Hepatocyte (in vitro differentiated cells): ENCODE measurements at regions not wholly inside any gene's neighbourhood (a gene's known extent, or its start where the extent isn't known, plus 50 kb on each side); places are given as distances from the start of the nearest gene placed in this dataset.

ENCODE experiments used
- DNase-seq: peaks from one replicate; pipeline ENCODE4 v3.0.0-alpha.2; 2016; ENCODE audit warnings: low spot score
- H2AFZ ChIP-seq: fragments of 200-600 bp; sonication (generic); 2 replicates; pipeline ENCODE4 v1.6.0; 2016; ENCODE audit warnings: antibody characterized with exemption, mild to moderate bottlenecking
- H3K27ac ChIP-seq: fragments of 200-600 bp; sonication (generic); 2 replicates; pipeline ENCODE4 v1.5.1; 2016; ENCODE audit warnings: mild to moderate bottlenecking
- H3K27me3 ChIP-seq: fragments of 200-600 bp; sonication (generic); 2 replicates; pipeline ENCODE4 v1.6.1; 2016
- H3K36me3 ChIP-seq: fragments of 200-600 bp; sonication (generic); replicated peaks from 2 replicates; pipeline ENCODE4 v1.5.1; 2016; ENCODE audit warnings: low read depth; ENCODE audit not compliant: insufficient read depth
- H3K4me1 ChIP-seq: fragments of 200-600 bp; sonication (generic); 2 replicates; pipeline ENCODE4 v1.5.1; 2016; ENCODE audit warnings: mild to moderate bottlenecking, moderate library complexity; ENCODE audit not compliant: insufficient read depth
- H3K4me2 ChIP-seq: fragments of 200-600 bp; sonication (generic); 2 replicates; pipeline ENCODE4 v1.6.0; 2016
- H3K4me3 ChIP-seq: fragments of 200-600 bp; sonication (generic); 2 replicates; pipeline ENCODE4 v1.5.1; 2016; ENCODE audit warnings: mild to moderate bottlenecking
- H3K79me2 ChIP-seq: fragments of 200-600 bp; sonication (generic); 2 replicates; pipeline ENCODE4 v1.6.0; 2017; ENCODE audit warnings: mild to moderate bottlenecking
- H3K9me2 ChIP-seq: fragments of 200-600 bp; sonication (generic); replicated peaks from 2 replicates; pipeline ENCODE4 v1.6.0; 2017; ENCODE audit warnings: mild to moderate bottlenecking; ENCODE audit not compliant: insufficient read depth
- H3K9me3 ChIP-seq: fragments of 200-600 bp; sonication (generic); 2 replicates; pipeline ENCODE4 v1.5.1; 2016; ENCODE audit warnings: low read depth, mild to moderate bottlenecking
- H4K20me1 ChIP-seq: fragments of 200-600 bp; sonication (generic); 2 replicates; pipeline ENCODE4 v1.6.0; 2016; ENCODE audit warnings: mild to moderate bottlenecking; ENCODE audit not compliant: insufficient read depth, poor library complexity, severe bottlenecking
- EZH2 ChIP-seq: fragments of 200-600 bp; sonication (generic); IDR thresholded peaks from 2 replicates; pipeline ENCODE4 v1.6.1; 2016; ENCODE audit warnings: antibody characterized with exemption, mild to moderate bottlenecking, borderline replicate concordance
- EZH2phosphoT487 ChIP-seq: fragments of 200-600 bp; sonication (generic); IDR thresholded peaks from one replicate; pipeline ENCODE4 v1.6.1; 2018; ENCODE audit warnings: antibody characterized with exemption, mild to moderate bottlenecking, low read depth, moderate library complexity; ENCODE audit not compliant: unreplicated experiment, severe bottlenecking
- WGBS: methylation state at CpG from one replicate; pipeline ENCODE4 v1.1.6; 2016; ENCODE audit warnings: low lambda C conversion rate; ENCODE audit errors: missing lambda C conversion rate; 5-methylcytosine and 5-hydroxymethylcytosine counted together
- TF ChIP-seq, protein P1 (sequence below): fragments of 200-600 bp; sonication (generic); IDR thresholded peaks from 2 replicates; pipeline ENCODE4 v1.5.1; 2016; ENCODE audit warnings: antibody characterized with exemption, mild to moderate bottlenecking; ENCODE audit not compliant: poor library complexity

DNA sequence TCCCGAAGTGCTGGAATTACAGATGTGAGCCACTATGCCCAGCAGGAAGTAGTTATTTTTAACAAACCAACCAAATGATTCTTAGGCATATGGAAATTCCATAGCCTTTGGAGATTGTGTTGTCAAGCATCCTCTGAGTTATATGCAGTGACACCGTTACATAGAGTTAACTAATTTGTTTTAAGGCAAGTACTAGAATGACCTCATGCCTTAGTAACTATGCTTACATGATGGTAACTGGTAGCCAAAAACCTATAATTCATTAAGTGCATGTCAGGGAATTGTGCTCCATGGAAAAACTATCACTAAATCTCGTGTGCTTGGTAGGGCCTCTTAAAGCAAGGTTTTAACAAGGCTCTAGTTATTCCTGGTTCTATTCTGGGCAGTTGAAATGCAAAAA is 392.8 kb downstream of the TUSC7 start:
- Histone ChIP-seq H3K9me2 (no peaks in the 10 kb centered on the region), H4K20me1 (no peaks in the 10 kb centered on the region), H3K36me3 (no peaks in the 10 kb centered on the region), H3K4me3 (no peak overlapping the region), H2AFZ (no peak overlapping the region), H3K4me1 (no peaks in the 10 kb centered on the region), H3K4me2 (no peak overlapping the region), H3K27ac (no peak overlapping the region), H3K9me3 (no peaks in the 10 kb centered on the region), H3K79me2 (no peaks in the 10 kb centered on the region), H3K27me3 (no peaks in the 10 kb centered on the region)
- DNase-seq = no peak
- 87% methylated on average over 3 of the region's 3 CpGs for WGBS
- no peak for TF ChIP-seq EZH2phosphoT487

DNA sequence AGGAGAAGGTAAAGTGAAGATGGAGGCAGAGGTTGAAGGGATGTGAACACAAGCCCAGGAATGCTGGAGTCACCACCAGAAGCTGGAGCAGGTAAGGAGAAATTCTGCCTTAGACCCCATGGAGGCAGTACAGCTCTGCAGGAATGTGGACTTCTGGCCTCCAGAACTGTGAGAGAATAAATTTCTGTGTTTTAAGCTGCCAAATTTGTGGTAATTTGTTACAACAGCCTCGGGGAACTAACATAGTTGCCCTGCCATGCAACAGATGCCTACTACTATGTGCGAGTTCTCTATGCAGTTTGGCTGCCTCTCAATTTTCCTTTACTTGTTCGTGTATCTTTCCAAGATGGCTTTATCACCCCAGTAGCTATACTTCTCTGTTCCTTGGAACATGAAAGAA is 394.1 kb downstream of the TUSC7 start:
- TF ChIP-seq EZH2phosphoT487 (no peak), EZH2 (no peak)
- TF ChIP-seq, protein P1, sequence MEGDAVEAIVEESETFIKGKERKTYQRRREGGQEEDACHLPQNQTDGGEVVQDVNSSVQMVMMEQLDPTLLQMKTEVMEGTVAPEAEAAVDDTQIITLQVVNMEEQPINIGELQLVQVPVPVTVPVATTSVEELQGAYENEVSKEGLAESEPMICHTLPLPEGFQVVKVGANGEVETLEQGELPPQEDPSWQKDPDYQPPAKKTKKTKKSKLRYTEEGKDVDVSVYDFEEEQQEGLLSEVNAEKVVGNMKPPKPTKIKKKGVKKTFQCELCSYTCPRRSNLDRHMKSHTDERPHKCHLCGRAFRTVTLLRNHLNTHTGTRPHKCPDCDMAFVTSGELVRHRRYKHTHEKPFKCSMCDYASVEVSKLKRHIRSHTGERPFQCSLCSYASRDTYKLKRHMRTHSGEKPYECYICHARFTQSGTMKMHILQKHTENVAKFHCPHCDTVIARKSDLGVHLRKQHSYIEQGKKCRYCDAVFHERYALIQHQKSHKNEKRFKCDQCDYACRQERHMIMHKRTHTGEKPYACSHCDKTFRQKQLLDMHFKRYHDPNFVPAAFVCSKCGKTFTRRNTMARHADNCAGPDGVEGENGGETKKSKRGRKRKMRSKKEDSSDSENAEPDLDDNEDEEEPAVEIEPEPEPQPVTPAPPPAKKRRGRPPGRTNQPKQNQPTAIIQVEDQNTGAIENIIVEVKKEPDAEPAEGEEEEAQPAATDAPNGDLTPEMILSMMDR = no peak
- Histone ChIP-seq H3K27me3 (no peaks in the 10 kb centered on the region), H3K4me1 (no peaks in the 10 kb centered on the region), H2AFZ (no peak overlapping the region), H3K27ac (no peak overlapping the region), H3K9me3 (no peaks in the 10 kb centered on the region), H3K9me2 (no peaks in the 10 kb centered on the region), H3K4me3 (no peak overlapping the region), H3K36me3 (no peaks in the 10 kb centered on the region), H3K4me2 (no peak overlapping the region), H3K79me2 (no peaks in the 10 kb centered on the region), H4K20me1 (no peaks in the 10 kb centered on the region)
- WGBS = 84% methylated on average over 3 of the region's 3 CpGs
- no peak for DNase-seq

DNA sequence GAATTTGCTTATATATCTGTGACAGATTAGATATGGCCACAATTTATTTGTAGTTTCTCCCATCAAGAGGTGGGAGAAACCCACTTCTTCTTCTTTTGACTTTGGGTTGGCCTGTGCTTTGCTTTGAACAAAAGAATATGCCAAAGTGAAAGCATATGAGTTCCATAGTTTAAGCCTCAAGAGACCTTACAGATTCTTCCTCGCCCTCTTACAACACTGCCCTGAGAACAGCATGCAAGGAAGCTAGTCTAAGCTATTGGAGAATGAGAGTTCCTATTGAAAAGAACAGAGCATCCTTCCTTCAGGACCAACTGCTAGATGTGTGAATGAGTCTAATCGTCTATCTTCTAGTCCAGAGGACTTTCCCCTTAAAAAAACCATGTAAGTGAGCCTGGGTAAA is 394.8 kb downstream of the TUSC7 start:
- H3K9me3 ChIP-seq = no peaks in the 10 kb centered on the region
- TF ChIP-seq, protein P1 = no peak
- TF ChIP-seq EZH2phosphoT487 = no peak
- TF ChIP-seq EZH2 = no peak
- H3K27ac ChIP-seq = no peak overlapping the region
- H3K27me3 ChIP-seq = no peaks in the 10 kb centered on the region
- no peak overlapping the region for H2AFZ ChIP-seq
- DNase-seq = no peak
- H3K9me2 ChIP-seq = no peaks in the 10 kb centered on the region
- H3K36me3 ChIP-seq = no peaks in the 10 kb centered on the region
- no peak overlapping the region for H3K4me2 ChIP-seq
- no peaks in the 10 kb centered on the region for H3K79me2 ChIP-seq
- no peak overlapping the region for H3K4me3 ChIP-seq
- no peaks in the 10 kb centered on the region for H4K20me1 ChIP-seq
- WGBS = 87% methylated on average over 2 of the region's 2 CpGs
- no peaks in the 10 kb centered on the region for H3K4me1 ChIP-seq

DNA sequence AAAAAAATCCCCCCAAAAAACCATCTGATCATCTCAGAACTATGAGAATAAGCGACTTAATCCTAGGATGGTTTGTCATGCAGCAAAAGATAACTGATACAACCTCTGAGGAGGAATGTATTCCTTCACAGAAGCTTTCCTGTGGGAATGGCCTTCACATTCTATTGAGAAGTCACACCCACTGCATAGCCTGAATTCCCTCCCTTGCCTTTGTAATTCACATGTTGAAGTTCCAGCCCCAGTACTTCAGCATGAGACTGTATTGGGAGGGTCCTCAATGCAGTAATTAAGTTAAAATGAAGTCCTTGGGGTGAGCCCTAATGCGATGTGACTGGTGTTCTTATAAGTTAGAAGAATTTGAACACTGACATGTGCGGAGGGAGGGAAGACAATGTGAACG is 395.2 kb downstream of the TUSC7 start:
- Histone ChIP-seq H3K27ac (no peak overlapping the region), H2AFZ (no peak overlapping the region), H3K9me3 (no peaks in the 10 kb centered on the region), H3K27me3 (no peaks in the 10 kb centered on the region), H3K4me1 (no peaks in the 10 kb centered on the region), H4K20me1 (no peaks in the 10 kb centered on the region), H3K79me2 (no peaks in the 10 kb centered on the region), H3K9me2 (no peaks in the 10 kb centered on the region), H3K4me3 (no peak overlapping the region), H3K36me3 (no peaks in the 10 kb centered on the region), H3K4me2 (no peak overlapping the region)
- WGBS = 91% methylated on average over 4 of the region's 4 CpGs
- DNase-seq = no peak
- TF ChIP-seq EZH2phosphoT487 = no peak
- no peak for TF ChIP-seq EZH2
- TF ChIP-seq, protein P1 = no peak
